ENCODE measurements at regions not wholly inside any gene's neighbourhood (a gene's known extent, or its start where the extent isn't known, plus 50 kb on each side); places are given as distances from the start of the nearest gene placed in this dataset.
"Not testable (repeated sequence)": the region's sequence is repeated elsewhere in the genome, so short reads cannot be mapped to it uniquely, and the experiment has no call there.

GRCh38 chr12:62192180-62192902, 67.9 kb upstream of the USP15 start:
- peak; percentile 84 for DNase-seq (ENCODE audit: extremely low read depth, low read depth)

- DNase-seq (ENCODE audit: extremely low read depth, low read depth): no peak
These were observed 67.3 kb upstream of the USP15 start for GRCh38 chr12:62192903-62193250.

- DNase-seq (ENCODE audit: extremely low read depth, low read depth): no peak
These were observed 66.2 kb upstream of the USP15 start for GRCh38 chr12:62194031-62194430.

- DNase-seq (ENCODE audit: extremely low read depth, low read depth): no peak
These were observed 65.6 kb upstream of the USP15 start for GRCh38 chr12:62194616-62195015.

- no peak for DNase-seq (ENCODE audit: extremely low read depth, low read depth)
These were observed 64.1 kb upstream of the USP15 start for GRCh38 chr12:62196146-62196545.

- DNase-seq (ENCODE audit: extremely low read depth, low read depth): not testable (repeated sequence)
These were observed 57.3 kb upstream of the USP15 start for GRCh38 chr12:62202861-62203260.

GRCh38 chr12:62205346-62205745, 54.9 kb upstream of the USP15 start:
- no peak for DNase-seq (ENCODE audit: extremely low read depth, low read depth)

GRCh38 chr12:62207248-62207647, 53.0 kb upstream of the USP15 start:
- no peak for DNase-seq (ENCODE audit: extremely low read depth, low read depth)

Small RNAs in the stretch of these regions (small RNA-seq; reads per million reads assigned to genes)
- gene RF00019 (0 reads per million in 2 experiments), gene RF00413 (0 to 0.06 reads per million in 2 experiments)
